Lower lobe of right lung (tissue), 2 donors: ENCODE measurements at regions not wholly inside any gene's neighbourhood (a gene's known extent, or its start where the extent isn't known, plus 50 kb on each side); places are given as distances from the start of the nearest gene placed in this dataset.
"Not testable (repeated sequence)": the region's sequence is repeated elsewhere in the genome, so short reads cannot be mapped to it uniquely, and the experiment has no call there.

Experiments
- ATAC-seq, 2 donors: fragments of 200-7000 bp; cut with Tn5 transposase; one replicate each; pipeline ENCODE4 v1.9.1; 2020 to 2022; ENCODE audit warnings: mild to moderate bottlenecking in 2 of 2, moderate library complexity in 2 of 2
- DNase-seq: peaks from one replicate; pipeline ENCODE4 v3.0.0-alpha.2; 2020
- H3K27ac ChIP-seq: fragments of 200-600 bp; one replicate; pipeline ENCODE4 v1.8.0; 2022
- H3K27me3 ChIP-seq: fragments of 200-600 bp; one replicate; pipeline ENCODE4 v1.8.0; 2022; ENCODE audit warnings: low read depth
- H3K36me3 ChIP-seq: fragments of 200-600 bp; one replicate; pipeline ENCODE4 v1.8.0; 2022; ENCODE audit warnings: mild to moderate bottlenecking
- H3K4me1 ChIP-seq: fragments of 200-600 bp; one replicate; pipeline ENCODE4 v1.8.0; 2022
- H3K4me3 ChIP-seq: fragments of 200-600 bp; one replicate; pipeline ENCODE4 v1.8.0; 2022; ENCODE audit warnings: mild to moderate bottlenecking
- H3K9me3 ChIP-seq: fragments of 200-600 bp; one replicate; pipeline ENCODE4 v1.8.0; 2022
- intact Hi-C: fragments of 100-400 bp; cut with DNase I; formaldehyde crosslinking; loops from one replicate; pipeline ENCODE4 v1.11.0; 2022
- donor health status: DM: no; HTN: yes; CAD: no; lungs with severe emphysema.

GRCh38 chr9:66785603-66786002 is 114.9 kb upstream of the ZNF658 start:
- H3K4me1 ChIP-seq, H3K27ac ChIP-seq, H3K27me3 ChIP-seq, DNase-seq, ATAC-seq, H3K4me3 ChIP-seq, H3K36me3 ChIP-seq, H3K9me3 ChIP-seq, intact Hi-C loops: not testable (repeated sequence)

GRCh38 chr9:66791092-66791750 is 109.3 kb upstream of the ZNF658 start:
- intact Hi-C loops, H3K4me3 ChIP-seq, ATAC-seq, H3K36me3 ChIP-seq, DNase-seq, H3K9me3 ChIP-seq, H3K4me1 ChIP-seq, H3K27ac ChIP-seq, H3K27me3 ChIP-seq: not testable (repeated sequence)

DNA sequence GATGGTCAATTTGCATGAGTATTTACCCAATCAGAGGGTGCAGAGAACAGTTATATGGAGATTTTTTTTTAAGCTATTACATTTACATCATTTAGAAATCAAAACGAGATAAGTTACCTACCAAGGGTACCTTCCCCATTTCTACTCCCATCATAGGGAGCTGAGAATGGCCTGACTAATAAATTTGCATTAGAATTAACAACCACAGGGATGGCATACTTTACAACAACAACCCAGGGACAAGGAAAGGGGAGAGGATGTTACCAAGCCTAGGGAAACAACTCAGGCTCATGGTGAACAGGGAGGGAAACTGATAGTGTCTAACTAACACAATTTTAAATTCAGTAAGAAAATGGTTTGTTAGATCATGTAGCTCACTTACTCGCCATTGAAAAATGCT is 105.8 kb upstream of the ZNF658 start:
- DNase-seq, ATAC-seq, H3K27me3 ChIP-seq, H3K9me3 ChIP-seq, H3K4me3 ChIP-seq, H3K4me1 ChIP-seq, H3K27ac ChIP-seq, H3K36me3 ChIP-seq, intact Hi-C loops: not testable (repeated sequence)

DNA sequence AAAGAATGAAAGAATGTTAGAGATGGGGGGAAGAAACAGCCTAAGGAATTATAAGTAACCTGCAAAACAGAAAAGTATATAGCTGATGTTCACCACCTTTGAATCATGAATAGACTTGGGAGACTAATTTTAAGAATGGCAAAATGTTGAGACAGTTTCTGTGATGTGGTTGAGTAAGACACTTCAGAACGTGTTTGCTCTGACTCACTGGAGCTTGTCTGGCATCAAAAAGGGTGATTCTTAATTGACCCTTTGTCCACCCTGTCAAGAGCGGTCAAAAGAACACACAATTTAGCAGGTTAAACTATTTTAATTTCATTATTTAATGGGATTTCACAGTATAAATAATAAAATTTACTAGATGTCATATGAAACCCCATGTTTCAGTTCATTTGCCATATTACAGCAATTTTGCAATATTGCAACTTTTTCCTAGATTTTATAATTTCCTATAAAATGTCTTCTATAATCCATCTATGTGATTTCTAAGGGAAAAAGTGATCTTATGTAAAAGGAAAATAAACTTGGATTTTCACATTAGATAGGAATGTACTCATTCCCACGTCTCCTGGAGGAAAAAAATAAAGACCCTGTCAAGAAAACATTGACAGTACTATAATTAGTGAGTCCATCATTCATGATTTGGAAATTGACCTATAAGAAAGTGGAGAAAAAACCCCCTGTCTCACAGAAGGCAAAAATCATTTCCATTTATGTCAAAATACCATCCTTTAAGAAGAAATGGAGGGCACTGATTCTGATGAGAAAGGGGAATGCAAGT is 104.6 kb upstream of the ZNF658 start:
- H3K9me3 ChIP-seq, H3K36me3 ChIP-seq, DNase-seq, H3K4me1 ChIP-seq, H3K27me3 ChIP-seq, H3K4me3 ChIP-seq, H3K27ac ChIP-seq, intact Hi-C loops, ATAC-seq: not testable (repeated sequence)

- DNase-seq, H3K9me3 ChIP-seq, H3K4me1 ChIP-seq, H3K27me3 ChIP-seq, H3K36me3 ChIP-seq, intact Hi-C loops, H3K4me3 ChIP-seq, H3K27ac ChIP-seq: not testable (repeated sequence)
- peak in 1 of 2 donors; percentile 33 for ATAC-seq
Observed at GRCh38 chr9:66797905-66798616, 102.5 kb upstream of the ZNF658 start.

DNA sequence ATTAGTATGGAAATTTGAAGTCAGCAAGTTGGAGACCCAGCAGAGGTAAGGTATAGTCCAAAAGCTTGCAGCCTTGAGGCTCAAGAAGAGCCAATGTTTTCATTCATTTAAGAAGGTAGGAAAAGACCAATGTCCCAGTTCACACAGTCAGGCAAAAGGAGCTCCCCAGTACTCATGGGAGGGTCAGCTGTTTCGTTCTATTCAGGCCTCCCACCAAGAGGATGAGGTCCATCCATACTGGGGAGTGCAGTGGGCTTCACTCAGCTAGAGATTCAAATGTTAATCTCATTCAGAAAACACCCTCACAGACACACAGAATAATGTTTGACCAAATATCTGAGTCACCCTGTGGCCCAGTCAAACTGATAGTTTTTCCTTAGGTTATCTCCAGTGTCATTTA is 96.9 kb upstream of the ZNF658 start:
- ATAC-seq, intact Hi-C loops: not testable (repeated sequence)

DNA sequence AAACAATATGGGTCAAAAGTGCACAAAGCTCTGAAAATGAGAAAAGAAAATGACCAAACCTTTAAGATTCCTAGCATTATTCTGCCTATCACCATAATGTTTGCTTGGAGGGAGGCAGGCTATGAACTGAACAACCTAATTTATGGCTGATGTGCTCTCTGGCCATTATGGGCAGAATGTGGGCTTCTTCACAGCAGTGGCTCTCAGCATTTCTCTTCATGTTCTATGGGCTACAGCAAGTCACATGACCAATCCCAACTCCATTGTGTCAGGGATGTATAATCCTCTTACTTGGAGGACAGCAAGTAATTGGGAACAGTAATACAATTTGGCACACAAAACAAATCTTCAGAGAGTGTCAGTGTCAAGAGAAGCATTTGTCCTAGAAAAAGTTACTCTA is 90.3 kb upstream of the ZNF658 start:
- intact Hi-C loops, H3K4me1 ChIP-seq, DNase-seq, H3K27ac ChIP-seq, ATAC-seq, H3K36me3 ChIP-seq, H3K4me3 ChIP-seq, H3K9me3 ChIP-seq, H3K27me3 ChIP-seq: not testable (repeated sequence)

More for the DNA sequence above, 96.9 kb upstream of the ZNF658 start:
- H3K27me3 ChIP-seq, H3K27ac ChIP-seq, H3K9me3 ChIP-seq, H3K4me1 ChIP-seq, H3K4me3 ChIP-seq, H3K36me3 ChIP-seq, DNase-seq: not testable (repeated sequence)

DNA sequence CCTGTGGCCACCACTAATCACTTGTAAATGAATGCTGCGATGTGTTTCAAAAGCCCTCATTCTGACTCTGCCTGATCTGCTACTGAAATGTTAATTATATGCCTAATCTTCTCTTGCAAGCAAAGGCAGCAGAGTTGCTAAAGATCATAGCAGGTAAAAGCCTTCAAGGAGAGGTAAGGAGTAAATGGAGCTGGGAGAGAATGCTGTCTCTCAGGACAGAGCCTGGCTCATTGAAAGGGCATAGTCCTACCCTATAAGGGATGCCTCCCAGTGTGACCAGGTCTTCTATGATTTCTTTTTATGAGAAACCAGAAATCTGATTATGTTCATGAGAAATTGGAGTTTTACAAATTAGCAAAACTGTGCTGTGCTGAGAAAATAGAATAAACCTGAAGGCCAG is 88.2 kb upstream of the ZNF658 start:
- H3K4me1 ChIP-seq, H3K4me3 ChIP-seq, H3K27ac ChIP-seq, H3K36me3 ChIP-seq, H3K27me3 ChIP-seq, DNase-seq, H3K9me3 ChIP-seq, intact Hi-C loops: not testable (repeated sequence)
- peak in 1 of 2 donors; percentile 17 for ATAC-seq

GRCh38 chr9:66812967-66813366 is 87.6 kb upstream of the ZNF658 start:
- DNase-seq, H3K4me1 ChIP-seq, H3K27me3 ChIP-seq, H3K27ac ChIP-seq, intact Hi-C loops, H3K9me3 ChIP-seq, ATAC-seq, H3K4me3 ChIP-seq, H3K36me3 ChIP-seq: not testable (repeated sequence)

DNA sequence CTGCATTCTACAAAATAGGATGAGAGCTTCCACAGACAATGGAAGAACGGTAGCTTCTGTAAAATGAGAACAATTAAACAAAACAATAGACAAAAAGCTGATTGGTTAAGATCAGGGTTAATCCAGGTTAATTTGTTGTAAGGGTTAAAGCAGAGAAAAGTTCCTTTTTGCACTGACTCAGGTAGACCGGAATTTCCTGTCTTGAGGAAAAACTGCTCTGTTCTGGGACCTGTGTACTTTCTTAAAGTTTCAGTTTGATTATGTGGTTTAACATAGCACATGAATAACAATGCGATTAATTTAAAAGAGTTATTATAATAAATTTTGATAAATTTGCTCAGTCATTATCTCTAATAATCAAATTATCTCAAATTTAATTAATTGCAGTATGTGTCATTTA is 86.5 kb upstream of the ZNF658 start:
- H3K4me3 ChIP-seq, DNase-seq, H3K27me3 ChIP-seq, H3K4me1 ChIP-seq, intact Hi-C loops, H3K27ac ChIP-seq, H3K36me3 ChIP-seq, ATAC-seq, H3K9me3 ChIP-seq: not testable (repeated sequence)

DNA sequence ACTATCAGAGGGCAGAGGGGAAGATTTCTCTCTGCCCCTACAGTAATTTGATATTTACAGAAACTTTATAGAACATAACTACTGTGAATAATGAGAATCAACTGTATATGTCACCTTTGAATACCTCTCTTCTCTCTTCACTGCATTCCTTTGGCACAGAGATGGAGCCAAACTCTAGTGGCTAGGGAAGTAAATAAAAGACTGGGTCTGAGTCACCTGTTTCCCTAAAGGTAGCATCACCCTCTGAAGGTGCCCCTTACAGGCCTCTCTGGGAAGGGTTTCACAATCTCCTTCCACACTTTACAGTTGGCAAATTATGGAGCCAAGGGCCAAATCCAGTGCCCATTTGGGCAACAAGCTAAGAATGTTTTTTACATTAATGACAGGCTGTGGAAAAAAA is 81.0 kb upstream of the ZNF658 start:
- H3K27me3 ChIP-seq, intact Hi-C loops, H3K4me3 ChIP-seq, DNase-seq, H3K9me3 ChIP-seq, H3K27ac ChIP-seq, ATAC-seq, H3K36me3 ChIP-seq, H3K4me1 ChIP-seq: not testable (repeated sequence)

GRCh38 chr9:66820014-66820660 is 80.4 kb upstream of the ZNF658 start:
- H3K4me1 ChIP-seq, H3K27ac ChIP-seq, H3K36me3 ChIP-seq, H3K27me3 ChIP-seq, DNase-seq, H3K9me3 ChIP-seq, ATAC-seq, H3K4me3 ChIP-seq, intact Hi-C loops: not testable (repeated sequence)

DNA sequence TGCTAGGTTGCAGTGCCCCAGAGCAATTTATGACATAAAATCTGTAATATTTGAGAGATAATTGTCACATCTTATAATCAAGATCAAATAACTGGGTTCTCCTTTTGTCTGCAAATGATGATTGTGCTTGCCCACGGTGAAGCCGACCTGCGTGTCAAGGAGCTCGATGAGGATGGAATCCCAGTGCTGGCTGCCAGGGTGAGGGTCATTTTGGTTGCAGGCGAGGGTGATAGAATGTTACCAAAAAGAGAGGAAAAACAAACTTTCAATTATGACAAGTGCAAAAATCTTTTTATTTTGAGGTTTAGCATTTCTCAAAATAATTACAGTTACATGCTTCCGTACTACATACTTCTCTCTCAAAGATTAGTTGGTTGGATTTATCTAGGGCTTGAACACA is 76.4 kb upstream of the ZNF658 start:
- ATAC-seq, H3K4me3 ChIP-seq, H3K4me1 ChIP-seq, H3K36me3 ChIP-seq, H3K27ac ChIP-seq, H3K9me3 ChIP-seq, H3K27me3 ChIP-seq, intact Hi-C loops, DNase-seq: not testable (repeated sequence)
